H1 (cell line): ENCODE measurements at regions not wholly inside any gene's neighbourhood (a gene's known extent, or its start where the extent isn't known, plus 50 kb on each side); places are given as distances from the start of the nearest gene placed in this dataset.

Experiments used
- CTCF ChIA-PET: fragments of 300-600 bp; sonication (Branson Sonifier 250); formaldehyde crosslinking; loops from one replicate; lab custom pipeline; 2021; ENCODE audit not compliant: partially characterized antibody; lab: Charles Lee
- POLR2A ChIA-PET: fragments of 300-600 bp; sonication (Branson Sonifier 250); formaldehyde crosslinking; loops from one replicate; lab custom pipeline; 2021; ENCODE audit warnings: inconsistent platforms; ENCODE audit not compliant: partially characterized antibody; lab: Charles Lee
- DNase-seq, 2 experiments: peaks; one replicate each; pipeline versions ENCODE4 v3.0.0 to v3.0.0-alpha.2; 2010 to 2022; ENCODE audit warnings: low spot score in 2 of 2, low read depth in 1 of 2, mixed read lengths in 1 of 2
- FAIRE-seq: peaks from 2 replicates; lab custom pipeline; 2011; peaks lifted over from hg19 to GRCh38; lab: Jason Lieb, UNC
- H2AFZ ChIP-seq: 2 replicates; pipeline ENCODE4 v1.8.1; 2012; ENCODE audit warnings: low read length, inconsistent platforms
- H2AK5ac ChIP-seq: 2 replicates; pipeline ENCODE4 v1.6.1; 2013; ENCODE audit warnings: low read depth, low read length
- H2BK120ac ChIP-seq: replicated peaks from 2 replicates; pipeline ENCODE3; 2013; ENCODE audit warnings: low read depth, low read length, inconsistent platforms
- H2BK12ac ChIP-seq: 2 replicates; pipeline ENCODE4 v1.6.1; 2013; ENCODE audit warnings: low read depth, low read length
- H2BK15ac ChIP-seq: 2 replicates; pipeline ENCODE4 v1.6.1; 2013; ENCODE audit warnings: low read length
- H2BK20ac ChIP-seq: 2 replicates; pipeline ENCODE4 v1.6.1; 2013; ENCODE audit warnings: low read length
- H2BK5ac ChIP-seq: 2 replicates; pipeline ENCODE4 v1.6.1; 2013; ENCODE audit warnings: low read depth, low read length
- H3K14ac ChIP-seq: 2 replicates; pipeline ENCODE4 v1.6.1; 2013; ENCODE audit warnings: inconsistent platforms; ENCODE audit not compliant: insufficient read length
- H3K18ac ChIP-seq: 2 replicates; pipeline ENCODE4 v1.6.1; 2013; ENCODE audit warnings: low read length; ENCODE audit errors: extremely low read depth
- H3K23ac ChIP-seq: 2 replicates; pipeline ENCODE4 v1.6.1; 2013; ENCODE audit warnings: inconsistent platforms; ENCODE audit not compliant: insufficient read length
- H3K23me2 ChIP-seq: 2 replicates; pipeline ENCODE4 v1.6.1; 2013; ENCODE audit warnings: low read depth, low read length
- H3K27ac ChIP-seq: 2 replicates; pipeline ENCODE4 v1.6.1; 2011; ENCODE audit warnings: low read depth, low read length, inconsistent platforms
- H3K27me3 ChIP-seq, 4 experiments: replicated peaks in 1 of 4; 1 replicate in 1 of 4; 2 replicates in 3 of 4; pipeline versions ENCODE4 v1.6.1 to v1.8.1; 2011 to 2013; ENCODE audit warnings: low read length in 3 of 4, mild to moderate bottlenecking in 3 of 4, inconsistent platforms in 2 of 4, mixed read lengths in 2 of 4, moderate library complexity in 1 of 4; ENCODE audit not compliant: control insufficient read depth in 3 of 4, insufficient read depth in 3 of 4; ENCODE audit errors: extremely low read depth in 1 of 4
- H3K36me3 ChIP-seq, 4 experiments: 2 replicates each; pipeline versions ENCODE4 v1.6.1 to v1.8.1; 2011 to 2013; ENCODE audit warnings: mild to moderate bottlenecking in 4 of 4, low read length in 3 of 4, moderate library complexity in 2 of 4, control low read depth in 1 of 4, inconsistent platforms in 1 of 4; ENCODE audit not compliant: insufficient read depth in 4 of 4, control insufficient read depth in 2 of 4
- H3K4ac ChIP-seq: replicated peaks from 2 replicates; pipeline ENCODE3; 2013; ENCODE audit warnings: low read length, low read depth, mixed read lengths, inconsistent platforms; ENCODE audit not compliant: insufficient read length
- H3K4me1 ChIP-seq, 4 experiments: replicated peaks in 1 of 4; 1 replicate in 1 of 4; 2 replicates in 3 of 4; pipeline versions ENCODE4 v1.6.1 to v1.8.1; 2011 to 2013; ENCODE audit warnings: low read length in 3 of 4, inconsistent platforms in 2 of 4, mixed read lengths in 1 of 4; ENCODE audit not compliant: insufficient read depth in 4 of 4, control insufficient read depth in 3 of 4
- H3K4me2 ChIP-seq, 2 experiments: 2 replicates each; pipeline versions ENCODE4 v1.6.1 to v1.8.1; 2011 to 2013; ENCODE audit warnings: low read depth in 2 of 2, low read length in 2 of 2, control low read depth in 1 of 2, inconsistent platforms in 1 of 2, mild to moderate bottlenecking in 1 of 2; ENCODE audit not compliant: insufficient read depth in 1 of 2
- H3K4me3 ChIP-seq, 4 experiments: fragments of 200-600, 300-600 bp in 1 of 4; sonication (generic), shearing (Covaris generic), sonication (Bioruptor Twin) in 1 of 4; 2 replicates each; pipeline versions ENCODE4 v1.5.1 to v1.8.1; 2011 to 2016; ENCODE audit warnings: low read length in 4 of 4, low read depth in 3 of 4, control low read depth in 2 of 4, inconsistent platforms in 2 of 4, mild to moderate bottlenecking in 2 of 4, mixed read lengths in 1 of 4, moderate library complexity in 1 of 4; ENCODE audit not compliant: insufficient read depth in 2 of 4; ENCODE audit errors: extremely low read depth in 1 of 4
- H3K56ac ChIP-seq: replicated peaks from 2 replicates; pipeline ENCODE3; 2013; ENCODE audit warnings: low read depth, mild to moderate bottlenecking, mixed read lengths, low read length, inconsistent platforms; ENCODE audit not compliant: insufficient read length
- H3K79me1 ChIP-seq: 2 replicates; pipeline ENCODE4 v1.6.1; 2013; ENCODE audit warnings: low read depth, low read length, control low read depth
- H3K79me2 ChIP-seq, 2 experiments: 2 replicates each; pipeline versions ENCODE4 v1.6.1 to v1.8.1; 2012 to 2013; ENCODE audit warnings: low read length in 2 of 2, mild to moderate bottlenecking in 2 of 2, inconsistent platforms in 1 of 2; ENCODE audit not compliant: insufficient read depth in 2 of 2, control insufficient read depth in 1 of 2
- H3K9ac ChIP-seq, 4 experiments: replicated peaks in 1 of 4; 1 replicate in 1 of 4; 2 replicates in 3 of 4; pipeline versions ENCODE4 v1.6.1 to v1.8.1; 2011 to 2013; ENCODE audit warnings: low read depth in 3 of 4, low read length in 3 of 4, control low read depth in 2 of 4, mild to moderate bottlenecking in 2 of 4, moderate library complexity in 2 of 4, inconsistent platforms in 1 of 4; ENCODE audit errors: extremely low read depth in 1 of 4
- H3K9me3 ChIP-seq, 2 experiments: 2 replicates each; pipeline versions ENCODE4 v1.6.1 to v1.8.1; 2012 to 2013; ENCODE audit warnings: mild to moderate bottlenecking in 2 of 2, moderate library complexity in 2 of 2, control low read depth in 1 of 2, inconsistent platforms in 1 of 2, low read depth in 1 of 2, low read length in 1 of 2, mixed read lengths in 1 of 2; ENCODE audit not compliant: insufficient read depth in 2 of 2
- H4K20me1 ChIP-seq, 2 experiments: replicated peaks in 1 of 2; 2 replicates each; pipeline versions ENCODE3 to v1.8.1; 2011 to 2013; ENCODE audit warnings: inconsistent platforms in 2 of 2, low read length in 2 of 2, mild to moderate bottlenecking in 1 of 2; ENCODE audit not compliant: insufficient read depth in 2 of 2, control insufficient read depth in 1 of 2
- H4K5ac ChIP-seq: 2 replicates; pipeline ENCODE4 v1.6.1; 2013; ENCODE audit warnings: low read length, low read depth, mixed read lengths, inconsistent platforms; ENCODE audit not compliant: insufficient read length
- H4K8ac ChIP-seq: 2 replicates; pipeline ENCODE4 v1.8.0; 2013; ENCODE audit warnings: mild to moderate bottlenecking, moderate library complexity, low read length, inconsistent platforms; ENCODE audit not compliant: insufficient read depth; ENCODE audit errors: extremely low read depth
- H4K91ac ChIP-seq: replicated peaks from 2 replicates; pipeline ENCODE3; 2013; ENCODE audit warnings: low read length, mixed read lengths, inconsistent platforms; ENCODE audit not compliant: insufficient read length
- MAX ChIP-seq: IDR thresholded peaks from 2 replicates; pipeline ENCODE4 v1.6.1; 2012; ENCODE audit warnings: inconsistent platforms
- WGBS, 2 experiments: shearing (Covaris generic) in 1 of 2; methylation state at CpG; one replicate each; pipeline versions ENCODE4 v1.1.6 to v1.1.7; 2013 to 2015; ENCODE audit warnings: low lambda C conversion rate in 2 of 2, mixed read lengths in 2 of 2, inconsistent platforms in 1 of 2, low coverage in 1 of 2, missing lambda C conversion rate in 1 of 2; ENCODE audit not compliant: insufficient replicate concordance in 2 of 2, insufficient coverage in 1 of 2, insufficient read length in 1 of 2; ENCODE audit errors: extremely low coverage in 1 of 2, missing lambda C conversion rate in 1 of 2; 5-methylcytosine and 5-hydroxymethylcytosine counted together

- Histone ChIP-seq H3K79me2 (no peaks in the 10 kb centered on the region), H3K56ac (no peak overlapping the region), H3K4ac (no peak overlapping the region), H3K79me1 (no peaks in the 10 kb centered on the region), H3K4me2 (no peak overlapping the region), H3K18ac (no peak overlapping the region), H3K23ac (no peak overlapping the region), H3K4me1 (no peaks in the 10 kb centered on the region), H4K8ac (no peak overlapping the region), H2BK20ac (no peak overlapping the region), H2BK120ac (no peak overlapping the region), H2AK5ac (no peak overlapping the region), H3K9me3 (peaks cover 0 to 7% of the 10 kb centered on the region in 2 experiments; a peak in 1 of 4 replicates), H2AFZ (no peak overlapping the region), H3K27me3 (no peaks in the 10 kb centered on the region), H2BK5ac (no peak overlapping the region), H4K20me1 (no peaks in the 10 kb centered on the region), H3K23me2 (no peaks in the 10 kb centered on the region), H3K14ac (no peak overlapping the region), H4K91ac (no peak overlapping the region), H3K9ac (no peak overlapping the region), H4K5ac (no peak overlapping the region), H3K36me3 (no peaks in the 10 kb centered on the region), H3K27ac (no peak overlapping the region), H3K4me3 (no peak overlapping the region), H2BK12ac (no peak overlapping the region), H2BK15ac (no peak overlapping the region)
- FAIRE-seq (no peak), DNase-seq (no peak)
- no peak for TF ChIP-seq MAX
- CTCF ChIA-PET = interaction anchor here (1.2 to 1.7 kb wide), 3 partner anchors 17 to 38 kb away, joined by 4 to 5 read pairs (median 5); no protein-coding TSS in a partner anchor
- POLR2A ChIA-PET = no interaction called here
- 95% methylated on average over 57 of the region's 61 CpGs; no CpG with 5 or more reads in 1 of the 2 experiments for WGBS, 2 experiments
Observed at GRCh38 chr3:75395580-75396315, 268.4 kb upstream of the FRG2C start.
